Osteoblast (primary cell): ENCODE measurements at regions not wholly inside any gene's neighbourhood (a gene's known extent, or its start where the extent isn't known, plus 50 kb on each side); places are given as distances from the start of the nearest gene placed in this dataset.

Experiments
- DNase-seq: peaks from one replicate; pipeline ENCODE4 v3.0.0; 2011; ENCODE audit warnings: low spot score, mixed read lengths; ENCODE audit not compliant: insufficient read length; ENCODE audit errors: missing footprints
- H2AFZ ChIP-seq: 2 replicates; pipeline ENCODE4 v1.6.0; 2011; ENCODE audit warnings: mild to moderate bottlenecking, low read length
- H3K27ac ChIP-seq: 2 replicates; pipeline ENCODE4 v1.5.1; 2011; ENCODE audit warnings: mild to moderate bottlenecking, low read depth, low read length, moderate library complexity
- H3K27me3 ChIP-seq: 2 replicates; pipeline ENCODE4 v1.6.0; 2012; ENCODE audit warnings: mild to moderate bottlenecking, control low read depth, inconsistent platforms, low read length, moderate library complexity; ENCODE audit not compliant: insufficient read depth
- H3K36me3 ChIP-seq: 2 replicates; pipeline ENCODE4 v1.5.1; 2011; ENCODE audit warnings: mild to moderate bottlenecking, low read length, control low read depth, moderate library complexity; ENCODE audit not compliant: insufficient read depth
- H3K4me1 ChIP-seq: 2 replicates; pipeline ENCODE4 v1.5.1; 2011; ENCODE audit warnings: mild to moderate bottlenecking, low read length, control low read depth, moderate library complexity; ENCODE audit not compliant: insufficient read depth
- H3K4me2 ChIP-seq: 2 replicates; pipeline ENCODE4 v1.6.0; 2011; ENCODE audit warnings: mild to moderate bottlenecking, low read length; ENCODE audit not compliant: insufficient read depth
- H3K4me3 ChIP-seq: fragments of 200-600 bp; sonication (generic); 3 replicates; pipeline ENCODE4 v1.5.1; 2012; ENCODE audit warnings: mild to moderate bottlenecking, low read length, inconsistent platforms; ENCODE audit not compliant: insufficient read depth
- H3K79me2 ChIP-seq: 2 replicates; pipeline ENCODE4 v1.6.0; 2012; ENCODE audit warnings: mild to moderate bottlenecking, low read length, control low read depth, inconsistent platforms; ENCODE audit not compliant: insufficient read depth
- H3K9me3 ChIP-seq: 2 replicates; pipeline ENCODE4 v1.5.1; 2011; ENCODE audit warnings: low read depth, low read length, control low read depth
- H4K20me1 ChIP-seq: 2 replicates; pipeline ENCODE4 v1.6.0; 2012; ENCODE audit warnings: mild to moderate bottlenecking, low read length, control low read depth; ENCODE audit not compliant: insufficient read depth
- TF ChIP-seq, protein P1 (sequence below): IDR thresholded peaks from 2 replicates; pipeline ENCODE4 v1.5.1; 2011; ENCODE audit warnings: mild to moderate bottlenecking, low read depth, low read length, moderate library complexity; ENCODE audit errors: extremely low read depth

DNA sequence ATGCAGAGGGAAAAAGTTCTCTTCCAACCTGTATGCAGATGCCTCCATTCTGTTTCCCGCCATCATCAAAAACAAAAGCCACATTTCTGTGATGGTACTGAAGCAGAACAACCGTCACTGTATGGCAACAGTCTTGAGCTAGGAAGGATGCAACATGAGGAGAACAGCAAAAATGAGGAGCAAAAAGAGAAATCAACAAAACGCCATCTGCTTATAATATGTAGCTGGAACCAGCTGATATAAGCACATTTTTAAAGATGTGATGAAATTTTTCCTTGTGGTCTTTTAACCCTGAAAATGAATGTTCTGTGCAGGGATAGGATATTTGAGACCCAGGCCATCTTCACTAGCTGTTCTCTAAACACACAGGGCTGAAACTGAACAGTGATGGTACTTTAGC, 287.0 kb downstream of the ZIC4 start:
- TF ChIP-seq, protein P1, sequence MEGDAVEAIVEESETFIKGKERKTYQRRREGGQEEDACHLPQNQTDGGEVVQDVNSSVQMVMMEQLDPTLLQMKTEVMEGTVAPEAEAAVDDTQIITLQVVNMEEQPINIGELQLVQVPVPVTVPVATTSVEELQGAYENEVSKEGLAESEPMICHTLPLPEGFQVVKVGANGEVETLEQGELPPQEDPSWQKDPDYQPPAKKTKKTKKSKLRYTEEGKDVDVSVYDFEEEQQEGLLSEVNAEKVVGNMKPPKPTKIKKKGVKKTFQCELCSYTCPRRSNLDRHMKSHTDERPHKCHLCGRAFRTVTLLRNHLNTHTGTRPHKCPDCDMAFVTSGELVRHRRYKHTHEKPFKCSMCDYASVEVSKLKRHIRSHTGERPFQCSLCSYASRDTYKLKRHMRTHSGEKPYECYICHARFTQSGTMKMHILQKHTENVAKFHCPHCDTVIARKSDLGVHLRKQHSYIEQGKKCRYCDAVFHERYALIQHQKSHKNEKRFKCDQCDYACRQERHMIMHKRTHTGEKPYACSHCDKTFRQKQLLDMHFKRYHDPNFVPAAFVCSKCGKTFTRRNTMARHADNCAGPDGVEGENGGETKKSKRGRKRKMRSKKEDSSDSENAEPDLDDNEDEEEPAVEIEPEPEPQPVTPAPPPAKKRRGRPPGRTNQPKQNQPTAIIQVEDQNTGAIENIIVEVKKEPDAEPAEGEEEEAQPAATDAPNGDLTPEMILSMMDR = no peak
- Histone ChIP-seq H4K20me1 (no peaks in the 10 kb centered on the region), H3K36me3 (no peaks in the 10 kb centered on the region), H3K9me3 (no peaks in the 10 kb centered on the region), H2AFZ (no peak overlapping the region), H3K79me2 (no peaks in the 10 kb centered on the region), H3K4me1 (peaks cover under 1% of the 10 kb centered on the region), H3K4me3 (no peak overlapping the region), H3K27me3 (no peaks in the 10 kb centered on the region), H3K4me2 (no peak overlapping the region), H3K27ac (no peak overlapping the region)
- DNase-seq = no peak

DNA sequence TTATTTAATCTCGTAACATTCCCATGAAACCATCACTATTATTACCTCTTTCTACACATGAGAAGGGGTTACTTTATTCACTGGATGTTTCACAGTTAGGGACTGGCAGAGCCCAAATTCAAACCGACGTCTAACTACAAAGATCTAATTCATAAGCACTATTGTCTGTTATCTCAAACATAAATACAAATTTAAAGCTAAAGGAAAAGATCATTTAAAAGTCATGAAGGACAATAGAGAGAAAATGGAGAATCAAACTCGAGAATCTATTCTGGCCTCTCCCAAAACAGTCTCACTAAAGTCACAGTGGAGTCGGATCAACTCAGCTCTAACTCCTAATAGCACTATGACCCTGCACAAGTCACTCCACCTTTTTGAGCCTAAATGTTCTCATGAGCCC, 287.7 kb downstream of the ZIC4 start:
- no peak overlapping the region for H2AFZ ChIP-seq

DNA sequence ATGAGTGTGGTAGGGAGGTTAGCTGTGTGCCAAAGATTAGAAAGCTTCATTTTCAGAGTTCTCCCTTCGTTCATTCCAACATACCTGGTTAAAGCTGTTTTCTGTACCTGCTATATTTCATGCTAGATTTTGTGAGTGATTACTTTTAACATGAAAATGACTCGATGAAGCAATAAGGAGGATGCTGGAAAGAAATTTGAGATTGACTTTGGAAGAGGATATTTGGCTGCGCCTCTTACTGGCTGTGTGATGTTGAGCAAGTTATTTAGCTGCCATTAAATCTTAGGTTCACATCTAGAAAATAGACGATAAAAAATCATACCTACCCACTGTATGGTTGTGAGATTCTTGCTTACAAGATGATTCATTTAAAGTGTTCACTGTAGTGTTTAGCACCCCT, 288.7 kb downstream of the ZIC4 start:
- H3K27me3 ChIP-seq = no peaks in the 10 kb centered on the region
- no peaks in the 10 kb centered on the region for H3K9me3 ChIP-seq
- H3K4me2 ChIP-seq = no peak overlapping the region
- TF ChIP-seq, protein P1 = no peak
- DNase-seq = no peak
- no peaks in the 10 kb centered on the region for H3K79me2 ChIP-seq
- H3K36me3 ChIP-seq = no peaks in the 10 kb centered on the region
- H3K27ac ChIP-seq = no peak overlapping the region
- no peak overlapping the region for H3K4me3 ChIP-seq
- H2AFZ ChIP-seq = no peak overlapping the region
- no peaks in the 10 kb centered on the region for H4K20me1 ChIP-seq
- peaks cover 10% of the 10 kb centered on the region for H3K4me1 ChIP-seq

More for the DNA sequence above, 287.7 kb downstream of the ZIC4 start:
- Histone ChIP-seq H3K79me2 (no peaks in the 10 kb centered on the region), H3K9me3 (no peaks in the 10 kb centered on the region), H4K20me1 (no peaks in the 10 kb centered on the region), H3K36me3 (no peaks in the 10 kb centered on the region), H3K27me3 (no peaks in the 10 kb centered on the region), H3K4me3 (no peak overlapping the region), H3K4me2 (no peak overlapping the region), H3K4me1 (peaks cover 8% of the 10 kb centered on the region), H3K27ac (no peak overlapping the region)
- TF ChIP-seq, protein P1 = no peak
- DNase-seq = no peak

DNA sequence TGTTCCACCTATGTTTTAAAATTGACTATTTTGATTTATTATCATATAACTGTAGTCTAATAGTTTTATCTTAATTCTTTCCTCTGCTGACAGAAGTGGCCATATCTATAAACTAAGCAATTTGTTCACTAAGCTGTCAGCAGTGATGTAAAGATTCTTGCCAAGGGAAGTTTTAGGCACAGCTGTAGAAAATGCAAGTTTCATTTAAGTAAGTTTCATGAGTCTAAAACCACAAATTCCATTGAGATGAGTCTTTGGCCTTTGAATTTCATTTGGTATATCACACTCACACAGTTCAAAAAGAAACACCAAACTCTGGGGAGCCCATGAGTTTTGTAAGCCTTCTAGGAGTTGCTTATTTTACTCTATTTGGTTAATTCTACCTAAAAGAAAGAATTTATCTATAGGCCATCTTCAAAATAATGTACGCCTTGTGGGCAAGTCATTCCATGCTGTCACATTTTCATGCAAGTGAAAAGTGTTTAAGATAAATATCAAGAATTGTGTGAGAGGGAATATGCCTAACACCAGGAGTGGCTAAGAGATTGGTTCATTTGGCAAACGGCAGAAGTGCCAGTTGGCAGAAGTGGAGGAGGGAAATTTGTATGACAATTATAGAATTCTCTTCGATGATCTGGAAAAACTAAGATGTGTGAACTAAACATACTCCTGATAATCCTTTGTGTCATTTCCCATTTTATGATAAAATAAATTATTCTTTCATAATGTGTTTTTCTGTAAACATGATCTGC, 292.9 kb downstream of the ZIC4 start:
- H3K36me3 ChIP-seq = no peaks in the 10 kb centered on the region
- H3K27ac ChIP-seq = peak overlapping the region; percentile 60
- no peak overlapping the region for H2AFZ ChIP-seq
- DNase-seq = no peak
- TF ChIP-seq, protein P1 = no peak
- H3K4me1 ChIP-seq = peaks cover 10% of the 10 kb centered on the region
- H4K20me1 ChIP-seq = no peaks in the 10 kb centered on the region
- no peaks in the 10 kb centered on the region for H3K79me2 ChIP-seq
- H3K9me3 ChIP-seq = peaks cover 4% of the 10 kb centered on the region
- H3K4me3 ChIP-seq = no peak overlapping the region
- H3K27me3 ChIP-seq = no peaks in the 10 kb centered on the region
- peak overlapping the region; percentile 60 for H3K4me2 ChIP-seq
